Tibial nerve (tissue), 3 donors: ENCODE measurements at regions not wholly inside any gene's neighbourhood (a gene's known extent, or its start where the extent isn't known, plus 50 kb on each side); places are given as distances from the start of the nearest gene placed in this dataset.

Experiments
- POLR2A ChIP-seq, 2 donors: fragments of 450-650 bp; IDR thresholded peaks; one replicate each; pipeline ENCODE4 v1.6.1; 2017; ENCODE audit warnings: antibody characterized with exemption in 2 of 2, mild to moderate bottlenecking in 2 of 2, moderate library complexity in 2 of 2
- TF ChIP-seq, protein P1 (sequence below), 5 experiments: fragments of 200-600 bp in 3 of 5; fragments of 450-650 bp in 2 of 5; sonication (generic) in 3 of 5; IDR thresholded peaks; one replicate each; pipeline ENCODE4 v1.5.1; 2016 to 2019; ENCODE audit warnings: antibody characterized with exemption in 5 of 5, mild to moderate bottlenecking in 3 of 5, moderate library complexity in 2 of 5

DNA sequence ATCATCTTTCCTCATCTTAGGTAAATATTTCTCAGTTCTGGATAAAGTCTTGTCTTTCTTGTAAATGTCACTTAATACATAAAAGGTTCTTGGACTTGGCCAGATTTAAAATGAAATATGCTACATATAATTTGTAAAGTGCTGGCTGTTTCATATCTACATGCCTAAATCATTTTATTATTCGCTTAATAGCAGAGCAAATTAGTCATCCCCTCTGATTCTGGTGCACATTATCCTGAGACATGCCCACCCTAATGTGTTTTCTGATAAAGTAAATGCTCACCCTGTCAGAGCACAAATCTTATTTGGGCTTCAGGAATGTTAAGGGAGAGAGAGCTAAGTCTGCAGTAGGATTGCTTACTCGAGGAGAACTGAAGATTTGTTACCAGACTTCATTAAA is 166.5 kb upstream of the IZUMO3 start:
- TF ChIP-seq, protein P1, sequence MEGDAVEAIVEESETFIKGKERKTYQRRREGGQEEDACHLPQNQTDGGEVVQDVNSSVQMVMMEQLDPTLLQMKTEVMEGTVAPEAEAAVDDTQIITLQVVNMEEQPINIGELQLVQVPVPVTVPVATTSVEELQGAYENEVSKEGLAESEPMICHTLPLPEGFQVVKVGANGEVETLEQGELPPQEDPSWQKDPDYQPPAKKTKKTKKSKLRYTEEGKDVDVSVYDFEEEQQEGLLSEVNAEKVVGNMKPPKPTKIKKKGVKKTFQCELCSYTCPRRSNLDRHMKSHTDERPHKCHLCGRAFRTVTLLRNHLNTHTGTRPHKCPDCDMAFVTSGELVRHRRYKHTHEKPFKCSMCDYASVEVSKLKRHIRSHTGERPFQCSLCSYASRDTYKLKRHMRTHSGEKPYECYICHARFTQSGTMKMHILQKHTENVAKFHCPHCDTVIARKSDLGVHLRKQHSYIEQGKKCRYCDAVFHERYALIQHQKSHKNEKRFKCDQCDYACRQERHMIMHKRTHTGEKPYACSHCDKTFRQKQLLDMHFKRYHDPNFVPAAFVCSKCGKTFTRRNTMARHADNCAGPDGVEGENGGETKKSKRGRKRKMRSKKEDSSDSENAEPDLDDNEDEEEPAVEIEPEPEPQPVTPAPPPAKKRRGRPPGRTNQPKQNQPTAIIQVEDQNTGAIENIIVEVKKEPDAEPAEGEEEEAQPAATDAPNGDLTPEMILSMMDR (IDR thresholded peaks at IDR 0.05), result no peak
- TF ChIP-seq POLR2A (IDR thresholded peaks at IDR 0.05), result no peak
